NCI-H2196 treated with DMSO at 0.1 percent for 48 hours (cell line): ENCODE measurements at regions not wholly inside any gene's neighbourhood (a gene's known extent, or its start where the extent isn't known, plus 50 kb on each side); places are given as distances from the start of the nearest gene placed in this dataset.
"Not testable (repeated sequence)": the region's sequence is repeated elsewhere in the genome, so short reads cannot be mapped to it uniquely, and the experiment has no call there.

Experiments
- DNase-seq: peaks from one replicate; lab custom pipeline; 2025; ENCODE audit not compliant: unreplicated experiment; lab: John Stamatoyannopoulos, UW

DNA sequence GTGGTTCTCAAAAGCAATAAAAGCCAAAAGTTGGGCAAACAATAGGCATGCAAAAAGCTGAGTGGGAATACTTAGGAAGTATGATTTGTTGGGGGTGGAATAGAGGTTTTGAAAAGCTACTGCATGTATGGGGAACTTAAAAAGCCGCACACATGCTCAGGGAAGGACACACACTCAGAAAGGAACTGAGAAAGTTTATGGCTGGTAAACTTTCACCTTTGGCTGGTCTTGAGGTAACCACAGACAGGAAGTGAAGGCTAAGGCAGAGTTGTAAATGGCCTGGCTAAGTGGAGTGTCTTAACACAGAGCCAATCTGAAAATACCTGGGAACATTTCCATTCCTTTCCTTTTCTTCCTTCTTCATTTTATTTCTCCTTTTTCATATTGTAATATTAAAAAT is 134.5 kb upstream of the EXOC2 start:
- no peak for DNase-seq

DNA sequence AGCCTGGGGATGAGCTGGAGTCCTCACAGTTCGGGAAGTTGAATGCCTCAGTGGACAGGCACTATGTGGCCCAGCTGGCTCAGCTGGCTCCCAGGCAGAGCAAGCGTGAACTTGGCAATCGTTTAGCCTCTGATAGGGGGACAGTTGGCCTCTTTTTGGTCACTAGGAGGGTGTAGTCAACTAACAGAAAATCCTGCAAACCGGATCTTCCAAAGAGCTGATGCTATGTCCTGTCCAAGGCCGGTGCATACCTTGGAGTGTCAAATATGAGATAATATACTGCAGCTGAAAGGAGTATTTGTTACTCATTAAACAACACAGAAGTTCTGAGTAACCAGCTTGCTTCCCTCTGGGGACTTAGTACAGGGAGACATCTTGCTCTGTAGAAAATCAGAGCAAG is 126.2 kb upstream of the EXOC2 start:
- no peak for DNase-seq

DNA sequence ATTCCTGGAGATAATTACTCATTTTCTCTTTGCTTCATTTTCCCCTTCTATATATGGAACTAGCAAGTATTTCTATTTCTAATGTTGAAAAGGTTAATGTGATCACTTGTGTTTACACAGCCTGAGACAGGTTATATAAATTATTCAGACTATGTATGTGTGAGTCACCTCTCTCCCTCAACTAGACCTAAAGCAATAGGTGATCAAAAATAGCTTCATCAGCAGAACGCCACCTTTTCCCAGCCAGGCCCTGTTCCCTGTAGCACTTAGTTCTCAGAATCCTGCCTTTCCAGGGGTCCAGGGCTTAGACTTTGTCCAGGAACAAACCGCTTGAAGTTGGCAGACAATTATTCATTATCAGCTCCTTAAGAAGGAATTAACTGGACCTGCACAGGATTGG is 125.3 kb upstream of the EXOC2 start:
- DNase-seq: no peak

DNA sequence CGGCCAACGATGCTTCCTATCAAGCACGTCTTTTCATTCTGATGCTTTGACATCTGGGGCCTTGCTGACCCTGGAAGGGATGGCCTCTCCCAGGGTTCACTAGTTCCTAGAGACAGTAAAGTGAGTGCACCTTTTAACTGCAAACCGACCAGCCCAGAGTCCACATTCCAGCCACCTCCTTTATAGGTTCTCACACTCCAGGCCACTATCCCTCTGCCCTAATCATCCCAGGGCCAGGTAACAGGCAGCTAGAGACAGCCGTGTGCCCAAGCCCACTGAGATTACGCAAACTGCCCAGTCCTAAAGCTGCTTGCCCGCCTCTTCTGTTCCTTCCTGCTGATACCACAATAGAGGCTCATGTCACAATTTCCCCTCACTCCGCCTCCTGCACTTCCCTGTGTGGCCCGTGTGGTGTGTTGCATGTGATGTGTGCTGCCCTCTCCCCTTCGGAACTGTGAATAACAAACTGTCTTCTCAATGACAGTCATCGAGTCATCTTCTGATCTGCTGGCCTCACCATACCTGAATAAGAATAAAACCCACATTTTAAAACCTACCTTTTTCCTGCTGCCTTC is 123.7 kb upstream of the EXOC2 start:
- DNase-seq: no peak

DNA sequence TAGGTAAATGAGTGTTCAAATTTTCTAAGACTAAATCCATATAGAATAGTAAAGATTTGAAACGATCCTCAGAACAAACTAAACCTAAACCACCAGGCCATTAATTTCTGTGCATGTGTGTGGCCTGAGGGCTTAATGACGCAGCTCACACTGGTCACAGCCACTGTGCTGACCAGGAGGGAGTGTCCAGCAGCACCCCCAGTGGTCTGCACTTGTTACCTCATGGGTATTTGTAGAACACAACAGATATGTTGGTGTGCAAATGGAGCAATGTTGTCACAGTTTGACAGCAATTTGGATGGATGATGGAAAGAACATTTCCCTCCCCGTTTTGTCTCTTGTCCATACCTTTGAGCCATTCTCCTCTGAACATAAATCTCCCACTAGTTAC is 122.4 kb upstream of the EXOC2 start:
- DNase-seq: no peak

DNA sequence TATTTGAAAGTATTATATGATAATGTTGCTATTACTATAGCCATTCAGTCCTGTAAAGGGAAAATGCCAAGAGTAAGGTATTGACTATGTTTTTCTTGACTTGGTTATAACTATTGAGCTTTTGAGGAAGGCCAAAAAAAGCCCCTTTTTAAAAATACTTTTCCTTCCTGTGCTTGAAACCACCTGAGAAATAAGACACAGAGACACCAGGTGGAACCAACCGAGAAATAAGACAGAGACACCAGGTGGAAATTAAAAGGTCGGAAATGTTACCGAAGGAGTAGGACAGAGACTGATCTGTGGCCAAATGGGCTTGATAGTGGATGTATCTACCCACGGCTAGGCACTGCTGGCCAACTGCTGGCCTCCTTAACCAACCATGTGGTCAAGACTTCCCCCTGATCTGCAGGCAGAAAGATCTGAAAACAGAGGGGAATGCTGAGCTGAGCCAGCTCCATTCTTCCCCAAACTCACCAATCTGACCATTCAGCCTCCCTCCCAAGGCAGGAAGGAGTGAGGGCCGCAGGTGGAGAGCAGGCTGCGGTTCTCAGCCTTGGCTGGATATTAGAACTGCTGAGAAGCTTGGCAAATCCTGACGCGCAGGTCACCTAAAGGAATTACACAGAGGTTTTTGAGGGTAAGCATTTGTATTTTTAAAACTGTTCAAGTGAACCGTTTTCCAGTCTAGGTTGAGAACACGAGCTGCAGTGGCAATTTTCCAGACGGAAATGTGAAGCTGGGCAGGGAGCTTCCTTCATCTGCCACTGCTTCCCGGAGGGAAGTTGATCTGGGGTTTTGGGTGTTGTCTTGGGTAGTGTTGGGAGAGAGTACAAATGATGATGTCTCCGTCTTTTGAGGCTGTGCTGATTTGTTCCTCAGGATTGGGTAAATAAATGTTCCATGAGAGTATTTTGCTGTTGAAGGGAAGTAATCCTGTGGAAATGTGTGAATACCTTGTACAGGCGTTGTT is 121.7 kb upstream of the EXOC2 start:
- no peak for DNase-seq

DNA sequence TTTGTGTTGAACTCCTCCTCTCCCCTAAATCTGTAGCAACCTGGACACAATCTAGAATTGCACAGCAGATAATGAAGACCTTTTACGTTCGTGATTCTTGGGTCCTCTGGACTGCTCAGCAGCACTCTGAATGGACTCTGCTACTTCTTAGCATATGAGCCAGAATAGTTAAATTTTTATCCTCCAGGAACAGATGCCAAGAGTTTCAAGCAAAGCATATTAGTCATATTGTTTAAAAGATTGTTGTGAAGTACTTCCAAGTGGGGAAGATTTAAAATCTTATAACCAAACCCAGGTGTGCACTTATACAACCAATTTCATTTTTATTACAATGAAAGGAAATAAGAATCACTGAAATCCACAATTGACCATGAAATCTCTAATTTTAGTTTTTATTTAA is 118.9 kb upstream of the EXOC2 start:
- DNase-seq: no peak

DNA sequence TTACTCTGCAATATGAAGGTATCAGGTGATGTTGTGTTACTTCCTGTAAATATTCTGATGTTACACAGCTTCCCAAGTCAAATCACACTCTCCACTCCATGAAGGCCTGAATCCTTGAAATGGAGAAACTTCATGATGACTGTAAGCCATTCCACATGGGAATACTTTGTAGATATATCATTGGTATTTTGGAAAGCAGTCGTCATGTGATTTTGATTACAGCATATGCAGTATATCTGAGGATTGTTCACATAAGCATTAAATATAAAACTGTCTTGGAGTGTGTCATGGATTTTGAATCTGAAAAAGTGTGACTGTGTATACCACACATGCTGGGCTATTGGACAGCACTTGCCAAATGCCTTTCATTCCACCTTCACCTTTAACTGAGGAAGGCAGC is 118.3 kb upstream of the EXOC2 start:
- no peak for DNase-seq

DNA sequence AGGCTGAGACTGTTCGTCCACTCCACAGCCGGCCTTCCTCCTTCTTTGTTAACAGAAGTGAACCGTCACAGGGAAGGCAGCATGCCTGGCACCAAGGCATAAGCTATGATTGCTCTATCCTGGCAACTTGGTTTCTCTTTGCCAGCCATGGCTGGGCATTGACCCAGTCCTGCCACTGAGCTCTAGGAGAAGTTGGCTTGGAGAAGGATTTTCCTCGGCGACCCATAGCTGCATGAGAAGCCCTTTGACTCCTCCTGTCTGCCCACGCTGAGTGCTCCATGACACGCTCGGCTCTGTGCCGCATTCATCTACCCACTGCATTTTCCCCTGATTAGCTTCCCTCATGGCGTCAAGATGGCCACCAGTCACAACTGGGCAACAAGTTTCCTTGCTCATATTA is 111.8 kb upstream of the EXOC2 start:
- DNase-seq: no peak

DNA sequence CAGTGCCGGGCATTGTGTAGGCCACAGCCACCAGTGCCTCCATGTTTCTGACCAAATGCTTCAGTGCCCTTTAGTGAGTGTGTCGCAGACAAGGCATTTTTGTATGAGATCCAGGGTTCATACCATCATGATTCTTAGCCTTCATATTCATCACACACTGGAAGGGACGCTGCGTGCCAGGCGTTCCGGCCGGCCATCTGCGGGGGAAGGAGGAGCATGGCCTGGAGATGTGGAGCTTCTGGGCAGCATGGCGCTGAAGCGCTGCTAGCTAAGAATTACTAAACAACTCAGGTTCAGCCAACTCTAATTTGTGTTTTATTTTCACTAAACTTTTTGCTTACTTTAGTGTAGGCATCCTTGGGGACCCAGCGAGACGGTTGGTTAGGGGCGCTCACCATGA is 111.4 kb upstream of the EXOC2 start:
- no peak for DNase-seq

DNA sequence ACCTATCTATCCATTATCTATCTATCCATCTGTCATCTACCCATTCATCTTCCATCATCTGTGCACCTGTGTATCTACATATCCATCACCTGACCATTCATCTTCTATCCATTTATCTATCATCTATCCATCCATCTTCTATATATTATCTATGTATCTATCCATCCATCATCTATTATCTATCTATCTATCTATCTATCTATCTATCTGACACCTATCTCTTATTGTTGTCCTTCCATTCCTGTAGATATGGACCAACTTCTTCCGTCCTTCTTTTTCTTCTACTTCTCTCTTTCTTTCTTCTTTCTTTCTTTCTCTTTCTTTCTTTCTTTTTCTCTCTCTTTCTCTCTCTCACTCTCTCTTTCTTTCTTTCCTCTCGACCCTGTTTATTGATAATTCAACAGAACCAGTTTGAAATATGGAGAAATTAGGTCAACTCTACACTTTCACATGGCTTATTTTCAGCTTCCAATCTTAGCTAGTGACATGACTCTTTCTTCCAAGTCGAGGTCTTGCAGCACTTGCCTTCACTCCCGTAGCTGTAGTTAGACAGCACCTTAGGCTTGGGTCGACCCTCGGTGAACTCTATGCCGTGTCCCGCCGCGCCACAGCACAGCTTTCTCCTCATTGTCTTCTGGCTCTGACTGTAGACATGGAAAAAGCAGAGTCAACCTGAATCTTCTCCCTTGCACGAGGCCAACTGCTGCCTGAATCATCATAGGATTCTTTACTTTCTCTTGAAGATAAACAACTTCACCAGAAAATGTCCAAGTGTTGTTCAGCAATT is 110.4 kb upstream of the EXOC2 start:
- no peak for DNase-seq

DNA sequence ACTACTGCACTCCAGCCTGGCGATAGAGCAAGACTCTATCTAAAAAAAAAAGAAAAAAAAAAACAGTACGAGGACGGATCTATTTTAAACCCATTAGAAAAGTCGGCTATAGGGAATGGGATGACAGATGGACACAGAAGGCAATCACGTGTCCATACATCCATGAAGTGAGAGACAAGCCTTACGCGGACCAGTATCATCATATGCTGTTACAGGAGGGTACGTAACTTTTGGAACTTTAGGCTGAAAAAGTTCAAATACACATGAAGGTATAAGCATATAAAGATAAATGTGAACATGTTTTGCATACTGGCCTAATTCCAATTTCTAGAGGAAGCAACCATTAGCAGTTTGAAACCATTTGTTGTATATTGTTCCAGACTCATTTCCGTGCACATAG is 109.8 kb upstream of the EXOC2 start:
- no peak for DNase-seq

DNA sequence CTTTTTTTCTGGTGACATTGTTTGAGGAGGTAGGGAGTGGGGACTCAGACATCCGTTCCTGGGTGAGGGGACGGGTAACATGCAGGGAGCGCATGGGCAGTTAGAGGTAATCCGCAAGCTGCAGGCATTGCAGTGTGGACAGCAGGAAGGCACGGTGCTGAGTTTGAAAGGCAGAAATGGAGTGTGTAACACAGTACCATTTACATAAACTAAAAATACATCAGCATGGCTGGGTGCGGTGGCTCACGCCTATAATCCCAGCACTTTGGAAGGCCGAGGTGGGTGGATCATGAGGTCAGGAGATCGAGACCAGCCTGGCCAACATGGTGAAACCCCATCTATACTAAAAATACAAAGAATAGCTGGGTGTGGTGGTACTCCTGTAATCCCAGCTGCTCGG is 109.3 kb upstream of the EXOC2 start:
- not testable (repeated sequence) for DNase-seq

DNA sequence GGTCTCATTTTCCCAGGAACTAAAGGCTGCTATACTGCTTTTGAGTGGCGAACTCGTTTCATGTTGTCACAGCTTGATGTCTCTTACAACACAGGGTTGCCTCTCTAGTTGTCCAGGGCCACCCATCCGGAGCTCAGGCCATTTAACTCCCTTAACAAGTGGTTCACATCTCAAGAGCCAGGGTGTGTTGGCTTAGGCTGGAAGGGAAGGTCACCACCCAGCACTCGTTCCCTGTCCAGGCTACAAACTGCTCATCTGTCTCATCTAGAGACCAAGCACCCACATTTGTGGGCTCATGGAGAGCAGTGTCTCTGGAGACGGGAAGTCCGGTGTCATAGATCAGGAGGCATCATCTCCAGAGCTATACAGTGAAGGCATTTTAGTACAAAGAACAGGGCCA is 106.8 kb upstream of the EXOC2 start:
- DNase-seq: no peak

DNA sequence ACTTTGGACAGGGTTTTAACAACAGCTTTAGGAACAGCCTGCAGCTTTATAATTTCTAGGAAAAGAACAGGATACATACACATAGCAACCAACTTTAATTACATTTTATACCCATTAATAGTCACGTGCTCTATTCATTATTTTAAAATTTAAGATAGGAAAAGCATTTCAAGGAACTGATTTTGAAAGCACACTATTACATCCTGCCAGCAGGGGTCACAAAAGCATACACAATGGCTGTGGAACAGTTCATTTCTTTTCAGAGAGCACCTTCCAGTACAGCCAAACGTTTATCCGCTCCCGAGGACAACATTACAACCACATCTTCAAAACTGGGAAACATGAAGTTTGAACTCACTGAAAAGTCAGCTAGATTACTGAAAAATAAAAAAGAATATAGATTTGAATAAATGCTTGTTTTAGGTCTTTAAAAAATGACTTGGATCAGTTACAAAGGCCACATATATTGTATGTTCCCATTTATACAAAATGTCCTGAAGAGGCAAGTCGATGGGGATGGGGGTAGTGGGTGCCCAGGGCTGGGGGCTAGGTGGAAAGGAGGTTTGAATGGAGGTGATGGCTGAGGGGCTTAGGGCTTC is 104.6 kb upstream of the EXOC2 start:
- DNase-seq: peak; percentile 28

DNA sequence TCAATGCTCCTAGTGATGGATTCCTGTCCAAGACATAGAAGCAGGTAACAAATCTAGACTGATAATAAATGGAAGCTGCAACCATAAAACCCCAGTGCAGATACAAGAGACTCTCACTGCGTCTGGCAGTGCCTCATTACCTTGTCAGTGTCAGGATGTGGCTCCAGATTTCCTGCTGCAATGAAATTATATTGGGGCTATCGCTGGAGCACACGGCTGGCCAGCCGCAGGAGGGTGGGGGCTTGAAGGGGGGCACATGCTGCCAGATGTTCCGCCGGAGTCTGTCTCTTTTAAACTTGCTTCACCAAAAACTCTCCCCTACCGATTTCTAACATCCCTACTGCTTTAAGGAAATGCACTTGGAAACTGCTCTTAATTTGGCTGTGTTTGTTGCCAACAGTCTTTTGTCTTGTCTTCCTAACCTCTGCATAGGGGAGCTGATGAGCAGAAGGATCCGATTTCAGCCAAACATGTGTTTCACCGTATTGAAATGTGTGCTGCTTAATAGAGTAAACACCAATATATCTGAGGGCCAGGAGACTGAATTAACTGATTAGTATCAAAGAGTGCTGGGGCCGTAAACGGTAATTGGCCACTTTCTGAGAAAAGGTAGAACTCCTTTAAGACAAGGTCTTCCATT is 102.2 kb upstream of the EXOC2 start:
- no peak for DNase-seq

DNA sequence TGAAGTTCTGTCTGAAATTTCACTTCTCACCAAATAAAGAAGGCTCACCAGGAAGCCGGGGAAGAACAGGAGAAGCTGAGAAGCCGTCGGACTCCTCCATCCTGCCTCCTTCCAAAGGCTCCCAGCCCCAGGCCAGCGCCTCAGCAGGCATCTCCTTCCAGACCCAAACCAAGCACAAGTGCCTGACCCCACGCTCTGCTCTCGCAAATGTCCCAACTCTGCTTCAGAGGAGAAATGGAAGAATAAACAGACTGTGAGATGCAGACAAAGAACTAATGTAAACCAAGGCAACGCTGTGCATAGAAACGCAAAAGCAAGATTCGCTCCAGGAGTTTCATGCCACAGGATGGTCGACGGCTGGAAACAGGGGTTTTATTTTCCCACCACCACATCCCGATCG is 100.3 kb upstream of the EXOC2 start:
- no peak for DNase-seq

DNA sequence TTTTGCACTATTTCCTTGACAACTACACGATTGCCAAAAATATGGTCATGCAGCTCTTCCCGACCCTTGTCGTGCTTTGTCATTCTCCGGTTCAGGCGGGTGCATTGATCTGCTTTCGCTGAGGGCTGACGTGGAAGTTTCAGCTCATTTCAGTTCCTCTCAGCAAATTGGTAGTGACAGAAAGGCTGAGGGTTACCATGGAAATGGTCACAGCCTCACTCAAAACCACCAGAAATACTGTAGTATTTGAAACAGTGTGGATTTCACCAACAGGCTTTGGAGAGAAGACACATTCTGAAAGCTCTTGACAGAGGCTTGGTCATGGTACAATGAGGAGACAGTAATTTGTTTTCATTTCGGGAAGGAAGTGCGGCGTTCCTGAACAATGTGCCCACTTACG is 99.7 kb upstream of the EXOC2 start:
- no peak for DNase-seq

DNA sequence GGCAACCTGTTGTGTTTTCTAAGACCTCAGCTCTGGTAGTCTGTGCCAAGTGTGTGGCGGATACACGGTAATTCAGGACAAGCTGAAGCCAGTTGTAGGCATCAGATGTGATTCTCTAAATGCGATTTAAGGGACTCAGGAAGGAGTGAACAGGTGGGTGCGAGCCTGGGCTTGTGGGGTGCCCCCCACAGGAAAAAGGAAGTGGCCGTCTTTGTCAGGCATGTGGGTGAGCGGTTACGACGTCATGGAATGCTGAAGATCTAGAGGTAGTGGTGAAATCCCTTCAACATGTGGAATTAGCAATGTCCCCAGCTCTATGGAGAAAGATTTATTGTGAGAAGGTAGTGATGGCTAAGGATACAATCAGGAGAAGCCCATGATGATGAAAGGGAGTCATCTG is 95.1 kb upstream of the EXOC2 start:
- no peak for DNase-seq

DNA sequence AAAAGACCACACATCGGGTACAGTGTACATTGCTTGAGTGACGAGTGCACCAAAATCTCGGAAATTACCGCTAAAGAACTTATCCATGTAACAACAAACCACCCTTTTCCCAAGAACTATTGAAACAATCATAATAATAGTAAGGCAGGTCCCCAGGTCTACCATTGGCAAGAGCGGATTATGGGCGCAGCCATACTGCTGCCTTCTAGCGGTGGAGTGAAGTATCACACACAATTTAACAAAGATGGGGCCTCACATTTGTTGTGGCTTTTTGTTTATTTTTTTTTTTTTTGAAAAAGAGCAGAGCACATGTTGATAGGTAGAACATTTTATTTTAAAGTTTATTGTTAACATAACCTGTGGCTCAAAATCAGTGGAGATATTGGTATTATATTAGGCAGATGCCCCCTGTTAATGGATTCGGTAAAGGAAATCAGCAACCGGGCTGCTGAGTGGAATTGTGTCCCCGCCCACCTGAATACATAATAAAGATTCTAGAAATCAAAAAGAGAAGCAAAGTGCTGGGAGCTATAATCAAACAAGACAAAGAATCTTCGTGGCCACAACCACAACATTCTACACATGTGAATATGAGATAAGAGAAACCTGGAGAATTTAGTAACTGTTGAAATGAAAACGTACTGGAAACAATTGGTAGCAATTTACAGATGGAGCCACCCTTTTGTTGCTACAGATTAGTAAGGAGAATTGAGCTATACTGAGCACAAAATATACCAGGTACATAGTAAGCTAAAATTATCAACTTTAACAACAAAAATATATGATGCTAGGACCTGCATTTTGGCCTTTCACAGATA is 94.2 kb upstream of the EXOC2 start:
- DNase-seq: no peak
